AG04450 (cell line): ENCODE measurements at regions not wholly inside any gene's neighbourhood (a gene's known extent, or its start where the extent isn't known, plus 50 kb on each side); places are given as distances from the start of the nearest gene placed in this dataset.
"Not testable (repeated sequence)": the region's sequence is repeated elsewhere in the genome, so short reads cannot be mapped to it uniquely, and the experiment has no call there.

Experiments used
- CTCF ChIA-PET: fragments of 300-600, 350-600 bp; formaldehyde crosslinking; extraction: SDS; loops from one replicate; lab custom pipeline; 2022; ENCODE audit warnings: antibody characterized with exemption, inconsistent platforms; lab: Charles Lee
- POLR2A ChIA-PET: fragments of 350-600 bp; formaldehyde crosslinking; extraction: SDS; loops from one replicate; lab custom pipeline; 2021; ENCODE audit warnings: antibody characterized with exemption, inconsistent platforms; lab: Yijun Ruan, JAX
- DNase-seq: peaks from one replicate; pipeline ENCODE4 v3.0.0-alpha.2; 2011; ENCODE audit warnings: low read depth, low spot score
- H3K27ac ChIP-seq: one replicate; pipeline ENCODE4 v1.5.1; 2012; ENCODE audit warnings: low read depth, low read length, control low read depth
- H3K27me3 ChIP-seq: one replicate; pipeline ENCODE4 v1.6.0; 2012; ENCODE audit warnings: low read length; ENCODE audit not compliant: control insufficient read depth, insufficient read depth
- H3K4me3 ChIP-seq: 2 replicates; pipeline ENCODE4 v1.5.1; 2011; ENCODE audit warnings: mild to moderate bottlenecking, low read depth, low read length, control low read depth
- H3K9me3 ChIP-seq: 2 replicates; pipeline ENCODE4 v1.5.1; 2012; ENCODE audit warnings: low read length; ENCODE audit not compliant: control insufficient read depth, insufficient read depth
- CTCF ChIP-seq: IDR thresholded peaks from 2 replicates; pipeline ENCODE4 v1.5.1; 2011; ENCODE audit warnings: low read depth, low read length, control low read depth, inconsistent platforms

GRCh38 chr5:117539692-117540091 is 965.1 kb upstream of the SEMA6A start:
- H3K9me3 ChIP-seq = no peaks in the 10 kb centered on the region
- CTCF ChIA-PET = no interaction called here
- no peak overlapping the region for H3K4me3 ChIP-seq
- no peak for DNase-seq
- no peaks in the 10 kb centered on the region for H3K27me3 ChIP-seq
- H3K27ac ChIP-seq = no peak overlapping the region
- POLR2A ChIA-PET = no interaction called here
- no peak for TF ChIP-seq CTCF

GRCh38 chr5:117533792-117534191 is 959.2 kb upstream of the SEMA6A start:
- no peak for DNase-seq
- Histone ChIP-seq H3K9me3 (no peaks in the 10 kb centered on the region; the same call in 1 of the 2 replicates), H3K4me3 (no peak overlapping the region), H3K27ac (no peak overlapping the region), H3K27me3 (no peaks in the 10 kb centered on the region)
- CTCF ChIA-PET = no interaction called here
- POLR2A ChIA-PET = no interaction called here
- no peak for TF ChIP-seq CTCF

- POLR2A ChIA-PET, CTCF ChIA-PET, H3K9me3 ChIP-seq, H3K27ac ChIP-seq, DNase-seq, H3K4me3 ChIP-seq, H3K27me3 ChIP-seq: not testable (repeated sequence)
Observed at GRCh38 chr5:117533051-117533670, 958.5 kb upstream of the SEMA6A start.

- no peak overlapping the region for H3K27ac ChIP-seq
- CTCF ChIA-PET = no interaction called here
- POLR2A ChIA-PET = no interaction called here
- TF ChIP-seq CTCF = no peak
- no peak for DNase-seq
- H3K9me3 ChIP-seq = no peaks in the 10 kb centered on the region; the same call in 1 of the 2 replicates
- H3K27me3 ChIP-seq = no peaks in the 10 kb centered on the region
- no peak overlapping the region for H3K4me3 ChIP-seq
Observed at GRCh38 chr5:117519957-117520500, 945.4 kb upstream of the SEMA6A start.

- CTCF ChIA-PET = no interaction called here
- POLR2A ChIA-PET = no interaction called here
- H3K9me3 ChIP-seq = no peaks in the 10 kb centered on the region
- no peak overlapping the region for H3K4me3 ChIP-seq
- TF ChIP-seq CTCF = no peak
- no peaks in the 10 kb centered on the region for H3K27me3 ChIP-seq
- no peak overlapping the region for H3K27ac ChIP-seq
- no peak for DNase-seq
Observed at GRCh38 chr5:117504305-117504704, 929.7 kb upstream of the SEMA6A start.
